ENCODE measurements at regions not wholly inside any gene's neighbourhood (a gene's known extent, or its start where the extent isn't known, plus 50 kb on each side); places are given as distances from the start of the nearest gene placed in this dataset.

DNA sequence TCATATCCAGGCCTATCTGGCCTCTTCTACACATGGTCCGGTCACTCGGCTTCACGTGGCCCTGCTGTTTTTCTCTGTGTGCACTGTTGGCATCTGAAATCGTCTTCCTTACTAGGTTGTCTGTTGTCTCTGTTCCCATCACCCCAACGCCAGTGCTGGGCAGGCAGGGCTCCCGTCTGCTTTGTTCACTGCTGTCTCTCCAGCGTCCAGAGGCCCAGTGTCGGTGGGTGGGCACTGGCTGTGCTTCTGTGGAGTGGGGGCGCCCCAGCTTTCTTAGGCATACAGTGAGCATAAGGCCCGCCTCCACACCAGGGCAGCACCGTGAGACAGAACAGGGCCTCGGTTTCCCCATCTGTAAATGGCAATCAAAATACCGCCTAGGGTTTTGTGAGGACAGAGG is 153.1 kb downstream of the BCL11B start:
- Histone ChIP-seq H3K9me3 (ENCODE audit: insufficient read depth, low read length) (no peaks in the 10 kb centered on the region), H3K4me3 (ENCODE audit: insufficient read length, low read depth) (no peak overlapping the region), H3K27me3 (ENCODE audit: insufficient read depth, insufficient read length) (no peaks in the 10 kb centered on the region), H3K9ac (ENCODE audit: insufficient read length, low read depth) (no peak overlapping the region), H3K36me3 (ENCODE audit: insufficient read depth, insufficient read length, low read length) (no peaks in the 10 kb centered on the region), H3K4me1 (ENCODE audit: insufficient read depth, insufficient read length) (no peaks in the 10 kb centered on the region)
- no peak for DNase-seq (ENCODE audit: low read depth, low spot score)
- TF ChIP-seq SUZ12 (IDR thresholded peaks at IDR 0.05; ENCODE audit: extremely low read depth, insufficient read depth, insufficient read length) (no peak), YY1 (IDR thresholded peaks at IDR 0.05; ENCODE audit: insufficient read depth, insufficient read length) (no peak), ZNF274 (IDR thresholded peaks at IDR 0.05; ENCODE audit: low read depth, low read length) (no peak)
